NCI-H2227 (cell line): ENCODE measurements at regions not wholly inside any gene's neighbourhood (a gene's known extent, or its start where the extent isn't known, plus 50 kb on each side); places are given as distances from the start of the nearest gene placed in this dataset.

ENCODE experiments used
- DNase-seq: peaks from one replicate; lab custom pipeline; 2025; ENCODE audit not compliant: unreplicated experiment; lab: John Stamatoyannopoulos, UW

DNA sequence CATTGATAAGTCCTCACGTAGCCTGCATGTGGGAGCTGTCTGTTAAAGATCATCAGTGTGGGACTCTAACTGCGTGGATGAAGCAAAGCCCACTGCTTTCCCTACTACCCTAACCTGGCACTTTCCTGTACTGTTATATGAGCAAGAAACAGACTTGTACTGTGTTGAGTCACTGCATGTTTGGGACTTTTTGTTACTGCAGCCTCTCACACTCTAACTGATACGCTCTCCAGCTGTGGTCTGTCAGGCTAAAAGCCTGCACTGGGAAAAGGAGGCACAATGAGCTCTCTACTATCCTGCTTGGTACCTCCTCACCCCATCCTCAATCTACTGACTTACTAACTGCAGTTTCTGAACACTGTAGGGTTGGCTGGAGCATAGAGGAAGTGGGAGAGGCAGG, 93.7 kb upstream of the PLET1 start:
- DNase-seq, result no peak

DNA sequence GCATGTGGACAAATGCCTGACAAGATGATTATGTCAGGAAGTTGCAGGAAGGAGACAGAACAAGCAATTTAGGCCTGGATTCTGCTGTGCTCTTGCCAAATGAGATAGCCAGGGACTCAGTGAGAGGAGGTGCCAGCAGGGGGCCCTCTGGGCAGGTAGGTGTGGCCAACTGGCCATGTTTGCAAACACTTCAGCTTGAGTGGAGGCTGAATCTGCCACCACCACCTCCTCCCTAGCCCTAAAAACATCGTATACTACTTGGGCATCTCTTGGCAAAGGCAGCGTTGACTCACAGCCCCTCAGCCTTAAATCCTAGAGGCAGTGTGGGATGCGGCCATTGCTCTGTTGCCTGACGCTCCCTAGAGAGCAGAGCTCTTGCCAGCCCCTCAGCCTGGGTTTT, 95.1 kb upstream of the PLET1 start:
- DNase-seq, result peak; percentile 63

DNA sequence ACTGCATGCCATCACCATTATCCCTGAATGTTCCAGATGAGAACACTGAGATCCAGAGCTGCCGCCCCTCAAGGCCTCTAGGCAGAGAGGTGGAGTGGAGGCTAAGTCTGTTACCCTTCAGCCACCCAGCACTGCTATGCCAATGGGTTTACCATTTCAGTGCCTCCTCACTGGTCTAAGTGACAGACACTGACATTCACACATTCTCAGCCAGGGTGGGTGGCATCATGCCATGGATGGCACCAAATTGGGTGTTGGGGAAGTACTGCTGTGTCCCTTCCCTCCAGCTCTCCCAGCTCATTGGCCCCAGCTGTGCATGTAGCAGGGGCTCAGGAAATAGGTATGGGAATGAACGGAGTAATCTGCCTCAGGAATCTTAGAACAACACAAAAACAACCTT, 96.8 kb upstream of the PLET1 start:
- no peak for DNase-seq

DNA sequence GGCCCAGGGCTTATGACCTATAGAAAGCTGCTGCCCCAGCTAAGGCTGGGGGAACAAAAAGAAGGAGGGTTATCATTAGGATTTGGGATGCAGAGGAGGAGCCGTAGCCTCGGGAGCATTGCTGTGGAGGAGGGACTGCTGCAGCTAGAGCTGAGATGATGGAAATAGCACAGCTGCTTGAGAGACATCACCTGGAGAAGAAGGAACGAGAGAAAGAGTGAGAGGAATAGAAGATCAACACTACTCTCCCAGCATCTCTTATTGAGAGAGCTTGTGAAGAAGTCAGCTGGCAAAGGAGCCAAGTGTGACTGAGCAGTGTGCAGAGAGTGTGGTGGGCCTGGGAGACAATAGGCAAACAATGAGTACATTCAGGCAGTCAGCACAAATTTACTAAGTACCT, 100.7 kb upstream of the PLET1 start:
- no peak for DNase-seq

DNA sequence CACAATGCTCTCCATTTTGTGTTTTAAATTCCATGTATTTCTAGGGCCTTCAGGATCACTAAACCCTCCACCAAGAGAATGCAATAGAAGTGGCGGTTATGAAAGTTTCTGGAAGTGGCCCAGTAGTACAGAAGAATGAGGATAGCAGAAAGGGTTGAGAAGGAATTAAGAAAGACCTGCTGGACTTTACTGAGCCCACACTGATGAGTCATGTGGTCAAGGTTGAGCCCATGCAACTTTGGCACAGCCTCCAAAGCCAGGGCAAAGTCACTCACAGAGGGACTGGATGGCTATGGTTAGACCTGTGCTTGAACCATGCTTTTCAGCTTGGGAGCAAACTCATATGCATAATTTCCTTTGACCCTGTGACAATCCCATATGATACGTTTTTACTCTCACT, 102.9 kb upstream of the PLET1 start:
- no peak for DNase-seq

DNA sequence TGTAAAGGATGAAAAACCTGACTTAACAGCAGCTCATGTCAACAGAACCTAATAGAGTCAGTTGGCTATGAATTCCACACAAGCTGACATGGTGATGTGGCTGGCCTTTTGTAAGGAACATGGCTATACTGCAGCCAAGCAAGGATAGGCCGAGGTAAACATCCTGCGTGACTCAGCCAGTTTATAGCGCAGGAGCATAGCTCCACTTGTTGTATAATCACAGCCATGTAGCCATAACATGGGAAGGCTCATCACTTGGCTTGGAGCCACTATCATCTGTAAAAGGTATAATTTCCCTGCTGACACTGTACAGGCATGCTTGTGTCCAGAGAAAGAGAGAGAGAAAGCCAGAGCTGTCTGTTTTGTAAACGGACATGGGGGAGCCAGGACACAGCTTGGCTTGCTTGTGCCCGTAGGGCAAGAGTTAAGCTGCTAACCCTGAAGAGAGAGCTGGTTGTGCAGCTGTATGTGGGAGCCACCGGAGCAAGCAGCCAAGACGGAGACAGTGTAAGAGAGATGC, 104.4 kb upstream of the PLET1 start:
- DNase-seq, result peak; percentile 40

DNA sequence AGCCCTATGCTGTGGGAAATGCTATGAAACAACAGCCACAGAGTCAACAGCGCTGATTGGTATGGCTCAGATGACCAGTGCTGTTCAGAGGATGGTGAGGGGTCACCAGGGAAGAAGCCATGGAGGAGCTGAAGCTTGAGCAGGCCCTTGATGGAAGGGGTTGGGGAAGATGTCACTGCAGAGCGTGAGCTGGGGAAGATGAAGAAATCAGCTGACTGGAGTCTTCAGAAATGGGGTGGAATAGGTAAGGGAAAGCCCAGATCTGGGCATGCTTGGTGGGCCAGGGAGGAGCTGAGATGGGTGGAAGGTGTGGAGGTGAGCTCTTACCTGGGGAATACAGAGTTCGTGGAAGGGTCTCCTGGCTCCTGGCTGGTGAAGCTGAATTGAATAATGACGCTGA, 105.4 kb upstream of the PLET1 start:
- no peak for DNase-seq

DNA sequence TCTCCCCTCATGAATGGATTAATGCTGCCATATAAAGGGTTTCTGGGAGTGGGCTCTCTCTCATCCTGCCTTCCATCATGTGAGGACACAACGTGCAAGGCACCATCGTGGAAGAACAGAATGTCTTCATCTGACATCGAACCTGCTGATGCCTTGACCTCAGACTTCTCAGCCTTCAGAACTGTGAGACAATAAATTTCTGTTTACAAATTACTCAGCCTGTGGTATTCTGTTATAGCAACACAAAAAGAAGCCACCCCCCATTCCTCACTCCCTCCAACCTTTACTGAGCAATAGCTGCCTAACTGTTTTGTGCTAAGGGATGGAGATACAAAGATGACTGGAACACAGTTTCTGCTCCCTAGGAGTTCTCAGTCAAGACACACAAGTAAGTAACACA, 106.1 kb upstream of the PLET1 start:
- no peak for DNase-seq

DNA sequence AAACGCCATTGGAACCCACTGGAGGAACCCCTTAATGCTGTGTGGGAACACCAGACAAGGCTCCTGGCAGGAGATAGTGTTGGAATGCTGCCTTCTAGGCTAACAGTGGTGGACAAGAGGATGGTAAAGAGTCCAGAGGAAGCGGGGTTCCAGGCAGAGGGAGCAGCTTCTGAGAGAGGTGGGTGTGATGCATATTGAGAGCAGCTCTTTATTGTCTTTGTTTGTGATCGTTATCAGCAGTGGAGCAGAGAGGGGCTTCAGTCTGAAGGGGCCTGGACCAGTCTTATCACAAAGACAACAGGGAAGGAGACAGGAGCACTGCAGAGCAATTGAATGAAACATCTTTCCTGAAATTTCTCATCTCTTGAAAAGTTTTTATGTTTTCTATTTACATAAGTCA, 106.8 kb upstream of the PLET1 start:
- no peak for DNase-seq

DNA sequence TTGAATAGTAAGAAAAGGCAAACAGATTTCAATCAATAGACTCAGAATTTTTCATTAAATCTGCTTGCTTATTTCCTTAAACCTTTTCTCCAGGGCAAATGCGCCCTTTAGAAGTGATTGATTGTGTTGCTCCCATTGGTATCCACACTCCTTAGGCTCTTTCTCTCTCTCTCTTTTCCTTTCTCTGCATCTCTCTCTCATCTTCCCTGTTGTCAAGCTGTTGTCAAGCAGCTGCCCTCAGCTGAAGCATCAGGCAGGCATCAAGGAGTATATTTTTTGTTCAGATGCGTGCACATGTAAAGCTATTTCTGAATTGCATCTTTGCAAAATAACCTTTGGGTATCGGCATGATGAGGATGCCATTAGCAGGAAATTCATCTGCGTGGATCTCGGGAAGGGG, 107.2 kb upstream of the PLET1 start:
- DNase-seq, result no peak

DNA sequence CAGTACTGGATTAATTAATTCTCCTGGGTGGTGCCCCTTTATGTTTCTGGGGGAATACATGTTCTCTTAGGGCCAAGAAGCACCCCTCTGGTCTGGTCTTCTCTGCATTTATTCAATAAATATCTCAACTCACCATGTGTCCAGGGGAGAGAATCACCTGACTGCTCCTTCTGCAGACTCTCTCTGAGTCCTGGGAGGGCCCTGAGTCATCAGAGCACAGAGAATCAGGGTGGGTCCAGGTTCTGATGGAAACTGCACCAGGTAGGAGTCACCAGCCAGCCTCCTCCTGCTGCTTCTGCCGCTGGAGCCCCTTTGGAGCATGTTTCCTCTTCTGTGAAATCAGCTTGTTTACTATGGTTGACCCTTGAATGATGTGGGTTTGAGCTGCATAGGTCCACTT, 107.7 kb upstream of the PLET1 start:
- no peak for DNase-seq

DNA sequence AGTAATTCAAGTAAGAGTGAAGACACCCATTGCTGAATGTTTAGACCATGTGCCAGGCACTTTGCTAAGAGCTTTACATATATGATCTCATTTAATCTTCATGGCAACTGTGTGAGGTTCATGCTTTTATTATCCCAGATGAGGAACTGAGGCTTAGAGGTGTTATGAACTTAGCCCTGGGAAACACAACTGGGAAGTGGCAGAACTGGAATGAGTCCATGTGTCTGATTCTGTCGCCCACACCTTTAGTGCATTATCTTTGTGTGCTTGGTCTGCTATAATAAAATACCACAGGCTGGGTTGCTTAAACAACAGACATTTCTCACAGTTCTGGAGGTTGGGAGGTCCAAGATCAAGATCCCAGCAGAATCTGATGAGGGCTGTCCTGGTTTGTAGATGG, 108.7 kb upstream of the PLET1 start:
- DNase-seq, result no peak

DNA sequence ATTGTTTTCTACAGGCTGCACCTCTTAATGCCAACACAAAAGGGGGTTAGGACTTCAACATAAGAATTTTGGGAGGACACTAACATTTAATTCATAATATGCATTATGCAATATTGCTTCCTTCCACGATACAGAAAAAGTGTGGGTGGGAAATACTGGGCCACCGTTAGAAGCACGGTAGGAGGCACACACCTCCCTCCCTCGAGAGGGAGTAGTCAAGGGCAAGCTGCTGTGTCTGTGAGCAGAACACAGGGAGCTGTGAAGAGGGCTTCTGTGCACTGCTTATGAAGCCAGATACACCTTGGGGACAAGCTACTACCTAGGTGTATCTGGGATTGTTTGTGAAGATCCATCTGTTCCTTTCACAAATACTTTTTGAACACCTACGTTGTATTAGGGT, 109.3 kb upstream of the PLET1 start:
- no peak for DNase-seq

DNA sequence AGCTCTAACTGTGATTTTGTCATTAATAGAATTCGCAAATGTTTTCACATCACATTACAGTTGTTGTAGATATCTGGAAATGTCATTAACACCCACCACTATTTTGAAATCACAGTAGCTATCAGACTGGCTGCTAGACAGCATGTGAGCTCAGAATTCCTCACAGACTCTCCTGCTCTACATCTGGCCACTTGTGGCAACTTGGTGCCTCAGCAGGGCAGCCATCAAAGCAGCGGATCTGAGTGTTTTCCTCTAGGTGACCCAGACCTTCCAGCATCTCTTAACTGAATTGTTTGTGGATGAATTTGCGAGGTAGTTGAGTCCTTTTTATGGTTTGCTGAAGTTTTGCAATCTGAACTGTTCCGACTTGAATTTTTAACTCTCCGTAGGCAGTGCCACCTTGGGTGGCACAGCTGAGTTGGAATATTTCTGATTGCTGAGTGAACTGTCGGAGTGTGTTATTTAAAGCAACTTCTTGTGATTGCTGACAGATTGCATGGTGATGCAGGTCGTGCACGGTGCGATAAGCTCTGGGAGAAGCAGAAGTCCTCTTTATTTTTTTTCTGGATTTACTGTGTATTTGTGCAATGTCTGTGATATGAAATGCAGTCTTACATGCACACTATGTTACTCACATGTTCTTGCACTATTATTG, 114.0 kb upstream of the PLET1 start:
- no peak for DNase-seq

DNA sequence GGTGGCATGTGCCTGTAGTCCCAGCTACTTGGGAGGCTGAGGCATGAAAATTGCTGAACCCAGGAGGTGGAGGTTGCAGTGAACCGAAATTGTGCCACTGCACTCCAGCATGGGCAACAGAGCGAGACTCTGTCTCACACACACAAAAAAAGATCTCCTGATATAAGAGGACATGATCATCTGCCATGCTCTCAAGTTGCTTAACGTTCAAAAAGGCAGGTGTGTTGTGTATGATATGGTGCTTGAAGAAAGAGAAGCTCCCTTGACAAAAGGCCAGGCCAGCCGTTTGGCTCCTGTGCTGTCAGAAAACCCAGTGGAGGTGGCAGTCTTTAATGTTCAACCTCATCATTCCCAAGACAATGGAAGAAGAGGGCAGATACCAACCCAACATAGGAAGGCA, 117.3 kb upstream of the PLET1 start:
- DNase-seq, result no peak

DNA sequence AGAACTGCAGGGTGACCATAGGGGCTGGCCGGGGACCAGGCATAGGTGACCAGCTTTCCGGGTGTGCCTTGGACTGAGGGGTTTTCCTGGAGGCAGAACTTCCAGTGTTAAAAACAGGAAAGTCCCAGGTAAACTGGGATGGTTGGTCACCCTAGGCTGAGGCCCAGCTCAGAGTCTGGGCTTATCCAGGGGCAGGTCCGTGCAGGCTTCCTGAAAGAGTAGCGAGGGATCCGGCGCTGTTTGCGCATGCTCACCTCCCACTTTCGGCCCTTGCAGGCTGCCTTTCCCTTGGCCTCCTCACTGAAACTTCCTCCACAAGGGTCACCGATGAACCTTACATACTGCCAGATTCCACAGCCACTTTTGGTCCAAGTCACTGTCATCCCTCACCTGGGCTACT, 119.8 kb upstream of the PLET1 start:
- DNase-seq, result no peak

DNA sequence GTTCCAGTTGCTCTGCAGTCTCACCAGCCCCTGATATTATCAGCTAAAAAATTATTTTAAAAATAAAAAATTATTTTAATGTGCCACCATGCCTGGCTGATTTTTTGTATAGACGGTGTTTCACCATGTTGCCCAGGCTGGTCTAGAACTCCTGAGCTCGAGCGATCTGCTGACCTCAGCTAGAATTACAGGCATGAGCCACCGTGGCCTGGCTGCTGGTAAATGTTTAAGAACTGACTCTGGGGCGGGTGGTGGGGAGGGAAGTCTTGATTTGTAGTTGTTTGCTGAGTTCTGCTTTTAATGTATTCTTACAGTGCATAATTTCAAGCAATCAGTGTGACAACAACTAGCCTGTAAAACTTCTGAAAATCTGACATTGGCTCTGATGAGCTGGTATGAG, 120.9 kb upstream of the PLET1 start:
- DNase-seq, result no peak

DNA sequence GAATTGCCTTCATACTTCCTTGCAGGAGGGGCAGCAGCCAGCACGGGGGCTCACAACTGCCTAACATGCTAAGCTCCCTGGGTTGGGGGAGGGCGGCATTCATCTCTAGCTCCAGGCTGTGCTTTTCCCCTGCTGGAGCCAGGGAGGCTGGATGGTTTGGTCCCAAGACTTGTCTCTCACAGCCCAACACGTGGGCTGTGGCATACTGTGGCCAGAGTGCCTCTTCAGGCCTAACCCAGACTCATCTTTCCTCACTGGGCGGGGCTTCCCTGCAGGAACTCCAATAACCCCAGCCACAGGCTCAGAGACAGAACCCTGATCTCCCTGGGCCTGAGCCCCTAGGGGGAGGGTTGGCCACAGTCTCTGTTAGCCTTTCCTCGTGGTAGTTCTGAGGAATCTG, 121.9 kb upstream of the PLET1 start:
- no peak for DNase-seq

DNA sequence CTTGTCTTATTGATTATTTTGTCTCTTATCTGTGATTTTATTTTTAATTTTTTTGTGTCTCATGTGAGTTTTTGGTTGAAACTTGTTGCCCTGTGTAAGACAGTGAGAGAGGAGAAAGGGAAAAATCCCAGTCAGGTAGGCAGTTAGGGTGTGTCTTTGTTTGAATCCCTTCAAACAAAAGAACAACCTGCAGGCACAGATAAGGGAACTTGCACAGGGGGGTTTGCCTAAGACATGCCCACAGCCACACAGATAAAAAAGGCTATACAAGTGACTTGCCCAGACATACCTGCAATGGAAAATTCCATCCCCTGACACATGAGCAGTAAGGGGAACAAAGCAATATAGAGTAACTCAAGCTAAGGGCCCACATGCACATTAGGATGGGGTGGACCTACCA, 127.8 kb upstream of the PLET1 start:
- DNase-seq, result no peak

DNA sequence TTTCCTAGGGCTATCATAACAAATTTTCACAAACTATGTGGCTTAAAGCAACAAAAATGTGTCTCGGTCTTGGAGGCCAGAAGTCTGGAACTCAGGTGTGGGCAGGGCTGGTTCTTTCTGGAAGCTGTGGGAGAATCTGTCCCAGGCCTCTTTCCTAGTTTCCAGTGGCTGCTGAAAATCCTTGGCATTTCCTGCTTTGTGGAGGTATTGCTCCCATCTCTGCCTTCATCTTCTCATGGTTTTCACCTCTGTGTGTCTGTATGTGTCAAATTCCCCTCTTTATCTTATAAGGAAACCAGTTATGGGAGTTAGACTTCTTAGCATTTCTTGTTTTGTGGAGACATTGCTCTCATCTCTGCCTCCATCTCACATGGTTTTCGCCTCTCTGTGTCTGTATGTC, 130.4 kb upstream of the PLET1 start:
- no peak for DNase-seq

DNA sequence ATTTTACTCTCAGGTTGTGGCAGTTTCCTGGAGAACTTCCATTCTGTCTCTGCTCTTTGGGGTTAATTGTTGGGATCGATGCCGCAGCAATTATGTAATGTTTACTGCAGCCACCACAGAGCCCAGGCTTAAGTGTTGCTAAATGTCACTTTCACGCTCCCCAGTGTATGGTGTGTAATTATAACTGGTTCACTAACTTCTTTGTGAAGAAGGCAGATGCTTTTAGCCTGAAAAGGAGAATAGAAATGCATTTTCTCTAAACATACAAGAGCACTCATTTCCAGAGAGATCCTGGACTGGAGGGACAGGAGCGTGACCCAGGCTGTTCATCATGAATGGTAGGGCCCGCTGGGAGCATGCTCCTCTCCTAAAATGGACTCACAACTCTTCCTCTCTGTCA, 132.2 kb upstream of the PLET1 start:
- peak; percentile 85 for DNase-seq

DNA sequence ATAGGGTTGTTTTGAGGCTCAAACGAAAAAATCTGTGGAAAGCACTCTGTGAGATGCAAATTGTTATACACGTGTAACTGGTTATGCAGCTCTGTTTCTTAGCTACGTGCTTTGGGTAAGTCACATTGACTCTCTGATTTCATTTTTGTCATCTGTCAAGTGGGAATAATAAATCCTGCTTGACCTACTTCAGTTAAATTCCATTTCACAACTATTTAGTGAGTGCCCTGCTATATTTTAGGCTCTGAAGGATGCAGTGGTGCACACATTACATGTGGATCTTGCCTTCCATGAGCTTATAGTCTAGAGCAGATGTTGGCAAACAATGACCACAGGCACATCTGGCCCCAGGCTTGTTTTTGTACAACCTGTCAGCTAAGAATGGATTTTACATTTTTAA, 133.6 kb upstream of the PLET1 start:
- DNase-seq, result no peak

DNA sequence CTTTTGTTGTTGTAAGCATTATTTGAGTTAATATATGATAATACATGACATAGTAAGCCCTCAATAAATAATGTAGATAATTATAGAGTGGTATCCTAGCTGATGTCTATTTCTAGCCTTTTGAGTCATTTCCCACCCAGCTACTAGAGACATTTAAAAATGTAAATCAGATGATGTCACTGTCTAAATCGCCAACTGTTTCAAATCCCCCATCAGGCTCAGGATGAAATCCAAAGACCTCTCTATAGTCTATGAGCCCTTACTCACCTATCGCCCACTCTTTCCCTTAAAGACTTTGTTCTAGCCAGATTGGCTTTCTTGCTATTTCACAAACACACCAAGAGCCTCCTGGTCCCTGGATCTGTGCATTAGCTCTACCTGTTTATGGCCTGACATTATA, 135.4 kb upstream of the PLET1 start:
- DNase-seq, result no peak
